ENCODE measurements at regions not wholly inside any gene's neighbourhood (a gene's known extent, or its start where the extent isn't known, plus 50 kb on each side); places are given as distances from the start of the nearest gene placed in this dataset.

- no peaks in the 10 kb centered on the region for H3K9me3 ChIP-seq
- no peak overlapping the region for H3K27ac ChIP-seq
- no peak overlapping the region for H3K4me3 ChIP-seq
- TF ChIP-seq CTCF (IDR thresholded peaks at IDR 0.05): no peak
- no peak for TF ChIP-seq POLR2A (IDR thresholded peaks at IDR 0.05)
- TF ChIP-seq EP300 (IDR thresholded peaks at IDR 0.05): no peak
- H3K4me1 ChIP-seq: peaks cover 0 to 5% (median 0%) of the 10 kb centered on the region in 4 donors
- 87 to 95% methylated on average over 1 of the region's 1 CpG for WGBS, 2 donors
- H3K36me3 ChIP-seq: no peaks in the 10 kb centered on the region
- no peak for DNase-seq (ENCODE audit: low spot score in 2 of 2)
- H3K27me3 ChIP-seq: no peaks in the 10 kb centered on the region
Observed at GRCh38 chr5:86881493-86882090, 263.9 kb downstream of the COX7C start.

GRCh38 chr5:86884608-86885007 lies 266.9 kb downstream of the COX7C start:
- Histone ChIP-seq H3K36me3 (no peaks in the 10 kb centered on the region), H3K4me3 (no peak overlapping the region), H3K27me3 (no peaks in the 10 kb centered on the region), H3K9me3 (no peaks in the 10 kb centered on the region), H3K27ac (no peak overlapping the region), H3K4me1 (peaks cover 0 to 5% (median 0%) of the 10 kb centered on the region in 4 donors)
- TF ChIP-seq EP300 (IDR thresholded peaks at IDR 0.05): no peak
- no peak for TF ChIP-seq CTCF (IDR thresholded peaks at IDR 0.05)
- 96 to 97% methylated on average over 16 of the region's 16 CpGs for WGBS, 2 donors
- DNase-seq (ENCODE audit: low spot score in 2 of 2): no peak

DNA sequence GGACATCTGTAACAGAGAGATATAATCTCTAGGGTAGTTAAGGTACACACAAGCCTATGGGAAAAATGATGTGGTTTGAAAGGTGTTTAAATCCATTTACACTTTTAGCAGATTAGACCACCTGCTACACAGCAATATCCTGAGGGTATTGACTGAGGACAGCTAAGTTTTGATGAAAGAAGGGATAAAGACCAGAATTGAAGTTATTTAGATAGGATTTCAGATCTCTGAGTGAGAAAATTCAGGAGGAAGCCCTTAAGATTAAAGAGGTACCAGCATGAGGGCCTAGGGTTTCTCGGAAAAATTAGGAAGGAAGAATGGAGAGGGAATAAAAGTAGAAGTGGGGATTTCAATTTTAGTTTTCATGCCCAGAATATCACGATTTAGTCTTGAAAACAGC lies 267.3 kb downstream of the COX7C start:
- TF ChIP-seq POLR2A (IDR thresholded peaks at IDR 0.05) (no peak), EP300 (IDR thresholded peaks at IDR 0.05) (no peak), CTCF (IDR thresholded peaks at IDR 0.05) (no peak)
- Histone ChIP-seq H3K36me3 (no peaks in the 10 kb centered on the region), H3K27me3 (no peaks in the 10 kb centered on the region), H3K4me3 (no peak overlapping the region), H3K4me1 (peaks cover 0 to 5% (median 0%) of the 10 kb centered on the region in 4 donors), H3K9me3 (no peaks in the 10 kb centered on the region), H3K27ac (no peak overlapping the region)
- no peak for DNase-seq (ENCODE audit: low spot score in 2 of 2)
- 81 to 89% methylated on average over 2 of the region's 2 CpGs for WGBS, 2 donors

DNA sequence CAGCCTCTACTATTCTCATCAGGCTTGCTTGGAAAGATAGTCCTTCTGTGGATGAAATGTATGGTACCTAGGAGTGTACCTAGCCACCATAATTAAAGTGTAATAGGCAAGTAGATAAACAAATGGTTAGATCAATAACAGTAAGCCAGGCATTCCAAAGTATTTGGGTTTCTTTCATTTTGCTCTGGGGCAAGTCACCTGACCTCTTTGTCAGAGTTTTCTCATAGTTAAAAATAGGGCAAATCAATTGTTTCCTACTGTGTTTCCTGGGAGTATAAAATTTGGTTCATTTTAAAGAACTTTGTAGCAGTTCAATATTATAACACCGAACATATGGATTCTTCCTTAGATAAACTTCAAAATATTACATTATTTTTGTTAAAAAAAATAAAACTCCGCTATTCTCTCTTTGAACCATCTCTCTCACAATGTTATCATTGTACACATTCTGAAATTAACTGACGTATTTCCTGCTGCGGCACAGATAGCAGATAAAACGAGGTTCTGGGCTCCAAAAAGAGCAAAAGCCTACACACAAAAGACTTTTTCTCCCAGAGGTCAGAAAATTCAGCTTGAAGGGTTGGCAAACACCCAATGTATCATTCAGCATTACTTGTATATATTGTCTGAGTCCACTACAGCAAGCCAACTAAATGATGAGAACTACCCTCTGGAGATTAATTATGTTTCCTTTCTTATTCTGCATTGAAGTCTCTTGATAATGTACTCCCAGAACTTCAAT lies 267.9 kb downstream of the COX7C start:
- peaks cover 0 to 5% (median 0%) of the 10 kb centered on the region in 4 donors for H3K4me1 ChIP-seq
- H3K27ac ChIP-seq: no peak overlapping the region
- H3K27me3 ChIP-seq: no peaks in the 10 kb centered on the region
- TF ChIP-seq CTCF (IDR thresholded peaks at IDR 0.05) (no peak), EP300 (IDR thresholded peaks at IDR 0.05) (no peak), POLR2A (IDR thresholded peaks at IDR 0.05) (no peak)
- H3K9me3 ChIP-seq: no peaks in the 10 kb centered on the region
- WGBS, 2 donors: 11 to 12% methylated on average over 5 of the region's 5 CpGs
- H3K4me3 ChIP-seq: no peak overlapping the region
- H3K36me3 ChIP-seq: no peaks in the 10 kb centered on the region
- DNase-seq (ENCODE audit: low spot score in 2 of 2): no peak

DNA sequence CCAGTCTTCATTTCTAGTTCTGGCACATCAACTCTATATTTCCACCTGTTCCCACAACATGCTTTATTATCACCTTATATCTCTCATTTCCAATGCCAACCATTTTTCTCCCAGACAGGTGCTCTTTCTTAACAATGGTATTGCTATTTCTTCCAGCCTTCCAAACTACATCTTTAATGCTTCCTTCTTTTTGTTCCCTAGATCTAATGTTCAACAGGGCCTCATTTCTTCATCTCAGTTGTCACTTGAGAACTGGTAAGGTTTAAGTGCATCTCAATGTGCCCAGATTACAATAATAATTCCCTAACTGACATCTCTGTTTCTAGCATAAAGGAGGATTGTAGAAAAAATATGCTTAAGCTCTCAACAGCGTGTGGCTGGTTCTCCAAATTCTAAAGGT lies 272.6 kb downstream of the COX7C start:
- TF ChIP-seq POLR2A (IDR thresholded peaks at IDR 0.05) (no peak), EP300 (IDR thresholded peaks at IDR 0.05) (no peak), CTCF (IDR thresholded peaks at IDR 0.05) (no peak)
- Histone ChIP-seq H3K4me1 (peaks cover 0 to 5% (median 0%) of the 10 kb centered on the region in 4 donors), H3K36me3 (no peaks in the 10 kb centered on the region), H3K4me3 (no peak overlapping the region), H3K9me3 (no peaks in the 10 kb centered on the region), H3K27ac (no peak overlapping the region), H3K27me3 (no peaks in the 10 kb centered on the region)
- DNase-seq (ENCODE audit: low spot score in 2 of 2): no peak
- 61% methylated on average over 1 of the region's 1 CpG for WGBS, 2 donors
